GM23338 (cell line): ENCODE measurements at regions not wholly inside any gene's neighbourhood (a gene's known extent, or its start where the extent isn't known, plus 50 kb on each side); places are given as distances from the start of the nearest gene placed in this dataset.

Experiments
- ATAC-seq: fragments of 200-7000 bp; cut with Tn5 transposase; 3 replicates; pipeline ENCODE4 v1.9.1; 2020
- DNase-seq: peaks from one replicate; pipeline ENCODE4 v3.0.0-alpha.2; 2015; ENCODE audit warnings: low spot score
- H2AFZ ChIP-seq: fragments of 200-600 bp; sonication (generic); 2 replicates; pipeline ENCODE4 v1.8.0; 2016; ENCODE audit warnings: antibody characterized with exemption, mild to moderate bottlenecking, moderate library complexity
- H3F3A ChIP-seq: fragments of 200-600 bp; sonication (generic); replicated peaks from 2 replicates; pipeline ENCODE4 v1.8.0; 2017; ENCODE audit warnings: antibody characterized with exemption, mixed run types, low read depth
- H3K27ac ChIP-seq: fragments of 200-600 bp; sonication (generic); 2 replicates; pipeline ENCODE4 v1.6.1; 2016; ENCODE audit warnings: low read depth
- H3K27me3 ChIP-seq: fragments of 200-600 bp; sonication (generic); 2 replicates; pipeline ENCODE4 v1.8.0; 2016; ENCODE audit warnings: mild to moderate bottlenecking, mixed run types, moderate library complexity; ENCODE audit not compliant: insufficient read depth
- H3K36me3 ChIP-seq: fragments of 200-600 bp; sonication (generic); 2 replicates; pipeline ENCODE4 v1.8.0; 2016; ENCODE audit warnings: mild to moderate bottlenecking; ENCODE audit not compliant: insufficient read depth
- H3K4me1 ChIP-seq: fragments of 200-600 bp; sonication (generic); 2 replicates; pipeline ENCODE4 v1.8.0; 2016; ENCODE audit warnings: mild to moderate bottlenecking, moderate library complexity; ENCODE audit not compliant: insufficient read depth
- H3K4me2 ChIP-seq: fragments of 200-600 bp; sonication (generic); 2 replicates; pipeline ENCODE4 v1.7.1; 2017; ENCODE audit warnings: mixed run types
- H3K4me3 ChIP-seq: fragments of 200-600 bp; sonication (generic); 2 replicates; pipeline ENCODE4 v1.6.1; 2016; ENCODE audit warnings: mixed run types
- H3K79me2 ChIP-seq: fragments of 200-600 bp; sonication (generic); replicated peaks from 2 replicates; pipeline ENCODE4 v1.8.0; 2017; ENCODE audit warnings: mild to moderate bottlenecking; ENCODE audit not compliant: insufficient read depth
- H3K9me2 ChIP-seq: fragments of 200-600 bp; sonication (generic); 2 replicates; pipeline ENCODE4 v1.8.0; 2017; ENCODE audit not compliant: insufficient read depth
- H4K20me1 ChIP-seq: fragments of 200-600 bp; sonication (generic); replicated peaks from 2 replicates; pipeline ENCODE4 v1.8.0; 2017; ENCODE audit warnings: mild to moderate bottlenecking; ENCODE audit not compliant: insufficient read depth
- H3K27ac Mint-ChIP-seq: 2 replicates; pipeline ENCODE4 v1.8.0; 2020; ENCODE audit warnings: inconsistent platforms, mild to moderate bottlenecking, moderate library complexity, mixed read lengths
- H3K27me3 Mint-ChIP-seq: 3 replicates; pipeline ENCODE4 v1.8.0; 2022; ENCODE audit warnings: low read depth, mild to moderate bottlenecking, moderate library complexity, mixed read lengths, inconsistent platforms; ENCODE audit not compliant: insufficient read depth, poor library complexity
- H3K36me3 Mint-ChIP-seq: 3 replicates; pipeline ENCODE4 v1.8.0; 2021; ENCODE audit warnings: low read depth, mild to moderate bottlenecking, inconsistent platforms, moderate library complexity, mixed read lengths
- H3K4me1 Mint-ChIP-seq: 3 replicates; pipeline ENCODE4 v1.8.0; 2020; ENCODE audit warnings: mild to moderate bottlenecking, inconsistent platforms, mixed read lengths
- H3K4me3 Mint-ChIP-seq: 3 replicates; pipeline ENCODE4 v1.8.0; 2021; ENCODE audit warnings: moderate library complexity, mild to moderate bottlenecking, inconsistent platforms, mixed read lengths
- H3K9me3 Mint-ChIP-seq: 3 replicates; pipeline ENCODE4 v1.8.0; 2020; ENCODE audit warnings: moderate library complexity, mild to moderate bottlenecking, inconsistent platforms, mixed read lengths
- CREB1 ChIP-seq: fragments of 250-450 bp; sonication (Bioruptor Pico); IDR thresholded peaks from 2 replicates; pipeline ENCODE4 v1.5.0; 2020; ENCODE audit warnings: low read depth, mild to moderate bottlenecking, moderate library complexity
- CTCF ChIP-seq, 2 experiments: fragments of 200-600 bp in 1 of 2; sonication (generic) in 1 of 2; conservative IDR thresholded peaks; 2 replicates each; pipeline versions ENCODE4 v1.5.1 to v1.6.1; 2016 to 2017; ENCODE audit warnings: antibody characterized with exemption in 2 of 2, low read depth in 2 of 2, mild to moderate bottlenecking in 2 of 2, moderate library complexity in 1 of 2
- EZH2 ChIP-seq: fragments of 200-600 bp; sonication (generic); IDR thresholded peaks from one replicate; pipeline ENCODE4 v1.8.0; 2017; ENCODE audit warnings: antibody characterized with exemption, mild to moderate bottlenecking, low read depth; ENCODE audit not compliant: unreplicated experiment
- JUNB ChIP-seq: IDR thresholded peaks from one replicate; pipeline ENCODE4 v1.6.1; 2016; ENCODE audit warnings: antibody characterized with exemption; ENCODE audit not compliant: unreplicated experiment
- ZNF114 ChIP-seq: fragments of 250-450 bp; sonication (Bioruptor Pico); IDR thresholded peaks from 2 replicates; pipeline ENCODE4 v1.5.0; 2020; ENCODE audit warnings: mild to moderate bottlenecking, moderate library complexity
- ZNF331 ChIP-seq: fragments of 250-450 bp; sonication (Bioruptor Pico); IDR thresholded peaks from 2 replicates; pipeline ENCODE4 v1.5.0; 2020; ENCODE audit warnings: low read depth, mild to moderate bottlenecking, moderate library complexity
- TF ChIP-seq, protein P1 (sequence below): IDR thresholded peaks from one replicate; pipeline ENCODE4 v1.6.1; 2018; ENCODE audit warnings: antibody characterized with exemption; ENCODE audit not compliant: unreplicated experiment

DNA sequence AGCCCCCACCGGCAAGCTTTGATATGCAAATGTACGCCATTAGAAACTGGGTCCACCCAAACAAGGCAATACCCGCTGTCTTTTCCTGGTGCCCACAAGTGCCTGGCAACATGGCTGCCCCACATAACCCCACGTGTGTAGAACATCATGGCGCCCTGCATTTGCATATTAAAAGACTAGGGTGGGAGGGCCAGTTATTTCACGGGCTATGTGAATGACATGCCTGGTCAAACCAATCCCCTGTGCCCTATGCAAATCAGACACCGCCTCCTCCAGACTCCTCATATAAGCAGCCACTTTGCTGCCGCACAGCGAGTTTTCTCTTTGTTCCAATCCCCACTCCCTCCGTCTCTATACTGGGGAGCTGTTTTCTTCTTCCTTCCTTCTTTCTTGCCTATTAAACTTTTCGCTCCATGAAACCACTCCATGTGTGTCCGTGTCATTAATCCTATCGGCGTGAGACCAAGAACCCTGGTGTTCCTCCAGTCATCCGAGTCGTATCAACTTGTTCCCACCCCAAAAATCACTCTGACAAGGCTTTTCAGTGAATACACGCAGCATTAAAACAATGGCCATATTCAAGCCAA, 112.6 kb upstream of the SORBS2 start:
- Mint-ChIP-seq H3K27ac (no peak overlapping the region), H3K9me3 (peaks cover 7% of the 10 kb centered on the region; the same call in 2 of the 3 replicates), H3K36me3 (peaks cover 7% of the 10 kb centered on the region), H3K4me1 (peaks cover 18% of the 10 kb centered on the region), H3K4me3 (no peak overlapping the region), H3K27me3 (peaks cover 5% of the 10 kb centered on the region)
- no peaks in the 10 kb centered on the region for H3K36me3 ChIP-seq
- H3F3A ChIP-seq = no peaks in the 10 kb centered on the region
- H3K4me1 ChIP-seq = peaks cover 15% of the 10 kb centered on the region
- TF ChIP-seq CREB1 (no peak), CTCF (conservative IDR thresholded peaks at IDR 0.05; ENCODE audit: low read depth in 2 of 2) (no peak), JUNB (no peak), ZNF331 (no peak), EZH2 (no peak), ZNF114 (no peak)
- no peak overlapping the region for H3K4me3 ChIP-seq
- no peak overlapping the region for H3K4me2 ChIP-seq
- H3K27me3 ChIP-seq = no peaks in the 10 kb centered on the region
- DNase-seq = peak; percentile 24
- no peak for ATAC-seq
- no peaks in the 10 kb centered on the region for H3K9me2 ChIP-seq
- no peaks in the 10 kb centered on the region for H3K79me2 ChIP-seq
- H3K27ac ChIP-seq = no peak overlapping the region
- 0 out of 2 replicates have a peak overlapping the region, but pooled peaks have one; percentile 56 for H2AFZ ChIP-seq
- no peaks in the 10 kb centered on the region for H4K20me1 ChIP-seq

- DNase-seq = peak; percentile 67
- H3K4me1 ChIP-seq = peaks cover 15% of the 10 kb centered on the region
- no peaks in the 10 kb centered on the region for H3K36me3 ChIP-seq
- Mint-ChIP-seq H3K4me3 (no peak overlapping the region), H3K27ac (no peak overlapping the region), H3K36me3 (peaks cover 7% of the 10 kb centered on the region), H3K27me3 (peaks cover 5% of the 10 kb centered on the region), H3K9me3 (peaks cover 7% of the 10 kb centered on the region; the same call in 2 of the 3 replicates), H3K4me1 (peaks cover 18% of the 10 kb centered on the region)
- no peaks in the 10 kb centered on the region for H4K20me1 ChIP-seq
- no peaks in the 10 kb centered on the region for H3F3A ChIP-seq
- peak overlapping the region; percentile 55; the same call in 1 of the 2 replicates for H3K27ac ChIP-seq
- TF ChIP-seq CTCF (conservative IDR thresholded peaks at IDR 0.05; ENCODE audit: low read depth in 2 of 2) = no peak
- TF ChIP-seq, protein P1, sequence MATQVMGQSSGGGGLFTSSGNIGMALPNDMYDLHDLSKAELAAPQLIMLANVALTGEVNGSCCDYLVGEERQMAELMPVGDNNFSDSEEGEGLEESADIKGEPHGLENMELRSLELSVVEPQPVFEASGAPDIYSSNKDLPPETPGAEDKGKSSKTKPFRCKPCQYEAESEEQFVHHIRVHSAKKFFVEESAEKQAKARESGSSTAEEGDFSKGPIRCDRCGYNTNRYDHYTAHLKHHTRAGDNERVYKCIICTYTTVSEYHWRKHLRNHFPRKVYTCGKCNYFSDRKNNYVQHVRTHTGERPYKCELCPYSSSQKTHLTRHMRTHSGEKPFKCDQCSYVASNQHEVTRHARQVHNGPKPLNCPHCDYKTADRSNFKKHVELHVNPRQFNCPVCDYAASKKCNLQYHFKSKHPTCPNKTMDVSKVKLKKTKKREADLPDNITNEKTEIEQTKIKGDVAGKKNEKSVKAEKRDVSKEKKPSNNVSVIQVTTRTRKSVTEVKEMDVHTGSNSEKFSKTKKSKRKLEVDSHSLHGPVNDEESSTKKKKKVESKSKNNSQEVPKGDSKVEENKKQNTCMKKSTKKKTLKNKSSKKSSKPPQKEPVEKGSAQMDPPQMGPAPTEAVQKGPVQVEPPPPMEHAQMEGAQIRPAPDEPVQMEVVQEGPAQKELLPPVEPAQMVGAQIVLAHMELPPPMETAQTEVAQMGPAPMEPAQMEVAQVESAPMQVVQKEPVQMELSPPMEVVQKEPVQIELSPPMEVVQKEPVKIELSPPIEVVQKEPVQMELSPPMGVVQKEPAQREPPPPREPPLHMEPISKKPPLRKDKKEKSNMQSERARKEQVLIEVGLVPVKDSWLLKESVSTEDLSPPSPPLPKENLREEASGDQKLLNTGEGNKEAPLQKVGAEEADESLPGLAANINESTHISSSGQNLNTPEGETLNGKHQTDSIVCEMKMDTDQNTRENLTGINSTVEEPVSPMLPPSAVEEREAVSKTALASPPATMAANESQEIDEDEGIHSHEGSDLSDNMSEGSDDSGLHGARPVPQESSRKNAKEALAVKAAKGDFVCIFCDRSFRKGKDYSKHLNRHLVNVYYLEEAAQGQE = no peak
- TF ChIP-seq EZH2 = no peak
- H3K4me3 ChIP-seq = no peak overlapping the region
- H3K79me2 ChIP-seq = no peaks in the 10 kb centered on the region
- H3K4me2 ChIP-seq = 0 out of 2 replicates have a peak overlapping the region, but pooled peaks have one; percentile 42
- peak; percentile 56 for ATAC-seq
- no peaks in the 10 kb centered on the region for H3K27me3 ChIP-seq
- no peaks in the 10 kb centered on the region for H3K9me2 ChIP-seq
- peak overlapping the region; percentile 98 for H2AFZ ChIP-seq
These were observed 113.9 kb upstream of the SORBS2 start for GRCh38 chr4:185925910-185926360.
